HCT116 (cell line): ENCODE measurements at regions not wholly inside any gene's neighbourhood (a gene's known extent, or its start where the extent isn't known, plus 50 kb on each side); places are given as distances from the start of the nearest gene placed in this dataset.

Experiments
- ATAC-seq: fragments of 200-7000 bp; cut with Tn5 transposase; 2 replicates; pipeline ENCODE4 v1.9.1; 2020; ENCODE audit warnings: mild to moderate bottlenecking, moderate library complexity
- BruUV-seq: library from RNA; stranded (reverse); fragments of 400-500 nt; replicated peaks from 2 replicates; lab custom pipeline; 2021; lab: Mats Ljungman, UMichigan
- CTCF ChIA-PET: fragments of 300-600 bp; sonication (Branson Sonifier 250); formaldehyde crosslinking; loops from one replicate; lab custom pipeline; 2021; ENCODE audit warnings: antibody characterized with exemption; lab: Charles Lee
- POLR2A ChIA-PET: fragments of 300-600, 350-600 bp; sonication (Branson Sonifier 250); formaldehyde crosslinking; loops from one replicate; lab custom pipeline; 2021; ENCODE audit warnings: antibody characterized with exemption; lab: Charles Lee
- RAD21 ChIA-PET, 2 experiments: fragments of 300-600 bp; sonication (Branson Sonifier 250); formaldehyde crosslinking; loops; one replicate each; lab custom pipeline; 2023; ENCODE audit warnings: low total read pairs in 2 of 2; ENCODE audit not compliant: uncharacterized antibody in 2 of 2, unreplicated experiment in 2 of 2, low non-redundant PET in 1 of 2; lab: Charles Lee
- DNase-seq: peaks from one replicate; pipeline ENCODE4 v3.0.0-alpha.2; 2010; ENCODE audit warnings: low read depth, low spot score
- H2AFZ ChIP-seq: fragments of 200-600 bp; shearing (Covaris generic), sonication (generic); 2 replicates; pipeline ENCODE4 v1.6.1; 2017; ENCODE audit warnings: low read depth, mixed run types, mixed read lengths, antibody characterized with exemption, low read length; ENCODE audit not compliant: poor library complexity, severe bottlenecking
- H3K27ac ChIP-seq: 2 replicates; pipeline ENCODE4 v1.5.1; 2012; ENCODE audit warnings: low read depth, low read length
- H3K27me3 ChIP-seq: fragments of 200-600 bp; sonication (generic); 2 replicates; pipeline ENCODE4 v1.6.1; 2016; ENCODE audit warnings: mixed run types, low read length, mixed read lengths; ENCODE audit not compliant: insufficient read depth
- H3K36me3 ChIP-seq, 2 experiments: fragments of 200-500 bp in 1 of 2; fragments of 200-600 bp in 1 of 2; sonication (Bioruptor generic) in 1 of 2; sonication (generic) in 1 of 2; 2 replicates each; pipeline versions ENCODE4 v1.5.1 to v1.6.1; 2014 to 2016; ENCODE audit warnings: low read length in 2 of 2, inconsistent platforms in 1 of 2, mixed read lengths in 1 of 2, mixed run types in 1 of 2; ENCODE audit not compliant: insufficient read depth in 2 of 2, control insufficient read depth in 1 of 2
- H3K4me1 ChIP-seq, 2 experiments: fragments of 200-600 bp in 1 of 2; sonication (generic) in 1 of 2; 2 replicates each; pipeline versions ENCODE4 v1.5.1 to v1.6.1; 2012 to 2017; ENCODE audit warnings: low read length in 2 of 2, inconsistent platforms in 1 of 2, mild to moderate bottlenecking in 1 of 2, mixed read lengths in 1 of 2, mixed run types in 1 of 2, moderate library complexity in 1 of 2; ENCODE audit not compliant: insufficient read depth in 2 of 2, control insufficient read depth in 1 of 2
- H3K4me2 ChIP-seq: fragments of 200-600 bp; sonication (generic); 2 replicates; pipeline ENCODE4 v1.6.1; 2017; ENCODE audit warnings: mixed run types, low read length, mixed read lengths
- H3K4me3 ChIP-seq, 2 experiments: fragments of 200-600 bp in 1 of 2; sonication (generic) in 1 of 2; replicated peaks in 1 of 2; 2 replicates each; pipeline ENCODE4 v1.5.1; 2011 to 2016; ENCODE audit warnings: low read length in 2 of 2, control low read depth in 1 of 2, low read depth in 1 of 2, mild to moderate bottlenecking in 1 of 2, mixed read lengths in 1 of 2, mixed run types in 1 of 2
- H3K79me2 ChIP-seq: fragments of 200-600 bp; sonication (generic); 2 replicates; pipeline ENCODE4 v1.6.1; 2017; ENCODE audit warnings: mild to moderate bottlenecking, mixed run types, low read length, moderate library complexity, mixed read lengths; ENCODE audit not compliant: insufficient read depth
- H3K9ac ChIP-seq: fragments of 200-600 bp; sonication (generic); 2 replicates; pipeline ENCODE4 v1.6.1; 2016; ENCODE audit warnings: low read length, mixed read lengths
- H3K9me2 ChIP-seq: fragments of 200-600 bp; sonication (generic), shearing (Covaris generic); 2 replicates; pipeline ENCODE4 v1.6.1; 2017; ENCODE audit warnings: mixed run types, mild to moderate bottlenecking, moderate library complexity; ENCODE audit not compliant: insufficient read depth
- H3K9me3 ChIP-seq, 2 experiments: fragments of 200-500 bp in 1 of 2; fragments of 200-600 bp in 1 of 2; sonication (Bioruptor generic) in 1 of 2; sonication (generic) in 1 of 2; 2 replicates each; pipeline ENCODE4 v1.6.1; 2014 to 2017; ENCODE audit warnings: low read length in 2 of 2, mixed read lengths in 2 of 2, inconsistent platforms in 1 of 2, low read depth in 1 of 2, mild to moderate bottlenecking in 1 of 2, mixed run types in 1 of 2, moderate library complexity in 1 of 2; ENCODE audit not compliant: control insufficient read depth in 1 of 2, insufficient read depth in 1 of 2
- H4K20me1 ChIP-seq: fragments of 200-600 bp; sonication (generic), shearing (Covaris generic); 2 replicates; pipeline ENCODE4 v1.6.1; 2017; ENCODE audit warnings: mixed run types, mild to moderate bottlenecking, moderate library complexity; ENCODE audit not compliant: insufficient read depth
- ATF3 ChIP-seq: IDR thresholded peaks from 2 replicates; pipeline ENCODE4 v1.6.1; 2012
- CEBPB ChIP-seq: IDR thresholded peaks from 2 replicates; pipeline ENCODE4 v1.6.1; 2012; ENCODE audit warnings: low read depth
- EGR1 ChIP-seq: IDR thresholded peaks from 2 replicates; pipeline ENCODE4 v1.6.1; 2012; ENCODE audit warnings: low read depth
- ELF1 ChIP-seq: IDR thresholded peaks from 2 replicates; pipeline ENCODE4 v1.6.1; 2012; ENCODE audit warnings: low read depth, borderline replicate concordance
- EZH2 ChIP-seq: fragments of 200-600 bp; sonication (generic); IDR thresholded peaks from 2 replicates; pipeline ENCODE4 v1.6.1; 2017; ENCODE audit warnings: antibody characterized with exemption, mixed run types
- EZH2phosphoT487 ChIP-seq: fragments of 200-600 bp; IDR thresholded peaks from 2 replicates; pipeline ENCODE4 v1.6.1; 2018; ENCODE audit warnings: antibody characterized with exemption, borderline replicate concordance
- FOSL1 ChIP-seq: IDR thresholded peaks from 2 replicates; pipeline ENCODE4 v1.6.1; 2012; ENCODE audit warnings: low read depth
- MAX ChIP-seq: IDR thresholded peaks from 2 replicates; pipeline ENCODE4 v1.6.1; 2012
- POLR2A ChIP-seq: IDR thresholded peaks from 2 replicates; pipeline ENCODE4 v1.7.0; 2011; ENCODE audit warnings: borderline replicate concordance; ENCODE audit not compliant: insufficient read depth, insufficient read length; ENCODE audit errors: extremely low read depth
- POLR2AphosphoS5 ChIP-seq: IDR thresholded peaks from 2 replicates; pipeline ENCODE4 v1.6.1; 2011; ENCODE audit warnings: mild to moderate bottlenecking, low read depth, low read length, moderate library complexity
- RAD21 ChIP-seq: IDR thresholded peaks from 2 replicates; pipeline ENCODE4 v1.6.1; 2012; ENCODE audit warnings: low read depth, mild to moderate bottlenecking
- SIN3A ChIP-seq: IDR thresholded peaks from 2 replicates; pipeline ENCODE4 v1.6.1; 2012; ENCODE audit warnings: low read depth
- SP1 ChIP-seq: IDR thresholded peaks from 2 replicates; pipeline ENCODE4 v1.6.1; 2012; ENCODE audit warnings: low read depth
- SRF ChIP-seq: IDR thresholded peaks from 2 replicates; pipeline ENCODE4 v1.6.1; 2012; ENCODE audit warnings: low read depth
- TCF7L2 ChIP-seq: IDR thresholded peaks from 2 replicates; pipeline ENCODE4 v1.7.0; 2011; ENCODE audit warnings: borderline replicate concordance, inconsistent platforms; ENCODE audit not compliant: insufficient read depth, insufficient read length; ENCODE audit errors: extremely low read depth
- YY1 ChIP-seq: IDR thresholded peaks from 2 replicates; pipeline ENCODE4 v1.6.1; 2011; ENCODE audit warnings: low read length, low read depth, moderate library complexity, mild to moderate bottlenecking; ENCODE audit not compliant: insufficient replicate concordance; ENCODE audit errors: extremely low read depth
- ZBTB33 ChIP-seq: IDR thresholded peaks from 2 replicates; pipeline ENCODE4 v1.6.1; 2011; ENCODE audit warnings: mild to moderate bottlenecking, low read length, moderate library complexity; ENCODE audit not compliant: insufficient replicate concordance; ENCODE audit errors: extremely low read depth
- intact Hi-C: fragments of 100-400 bp; cut with micrococcal nuclease; formaldehyde crosslinking; loops from 2 replicates; pipeline ENCODE4 v1.10.0; 2022

GRCh38 chr12:30438601-30439041, 257.0 kb downstream of the IPO8 start:
- Histone ChIP-seq H3K9me2 (no peaks in the 10 kb centered on the region; the same call in 1 of the 2 replicates), H3K9me3 (no peaks in the 10 kb centered on the region), H2AFZ (no peak overlapping the region), H3K36me3 (no peaks in the 10 kb centered on the region), H3K4me2 (no peak overlapping the region), H3K9ac (no peak overlapping the region), H3K27ac (no peak overlapping the region), H4K20me1 (no peaks in the 10 kb centered on the region), H3K27me3 (no peaks in the 10 kb centered on the region), H3K4me3 (no peak overlapping the region), H3K79me2 (no peaks in the 10 kb centered on the region), H3K4me1 (no peaks in the 10 kb centered on the region)
- intact Hi-C loops = no loop called here
- no peak for TF ChIP-seq EZH2phosphoT487
- ChIA-PET CTCF (no interaction called here), RAD21 (no interaction called here), POLR2A (no interaction called here)
- ATAC-seq (no peak), DNase-seq (no peak)
- no TSS peak for BruUV-seq

- no peaks in the 10 kb centered on the region for H3K9me3 ChIP-seq
- ATAC-seq (no peak), DNase-seq (no peak)
- no peaks in the 10 kb centered on the region for H4K20me1 ChIP-seq
- H3K9ac ChIP-seq = no peak overlapping the region
- no peaks in the 10 kb centered on the region for H3K79me2 ChIP-seq
- no TSS peak for BruUV-seq
- H3K4me3 ChIP-seq = no peak overlapping the region
- ChIA-PET CTCF (no interaction called here), POLR2A (no interaction called here), RAD21 (no interaction called here)
- H3K4me1 ChIP-seq = no peaks in the 10 kb centered on the region
- H3K27me3 ChIP-seq = no peaks in the 10 kb centered on the region
- H3K9me2 ChIP-seq = no peaks in the 10 kb centered on the region; the same call in 1 of the 2 replicates
- intact Hi-C loops = no loop called here
- no peak overlapping the region for H3K27ac ChIP-seq
- H3K4me2 ChIP-seq = no peak overlapping the region
- no peaks in the 10 kb centered on the region for H3K36me3 ChIP-seq
- H2AFZ ChIP-seq = no peak overlapping the region
- TF ChIP-seq EGR1 (no peak), SP1 (no peak), ATF3 (no peak), MAX (no peak), POLR2A (no peak), YY1 (no peak), RAD21 (no peak), TCF7L2 (no peak), EZH2 (no peak), EZH2phosphoT487 (no peak), ZBTB33 (no peak), SIN3A (no peak), POLR2AphosphoS5 (no peak), CEBPB (no peak), ELF1 (no peak), FOSL1 (no peak), SRF (no peak)
Observed at GRCh38 chr12:30437616-30438015, 258.1 kb downstream of the IPO8 start.
